Stomach (tissue), 8 donors: ENCODE measurements at regions not wholly inside any gene's neighbourhood (a gene's known extent, or its start where the extent isn't known, plus 50 kb on each side); places are given as distances from the start of the nearest gene placed in this dataset.

Source experiments
- DNase-seq, 2 donors: peaks; one replicate each; pipeline versions ENCODE4 v3.0.0 to v3.0.0-alpha.2; 2013 to 2019
- H3K27ac ChIP-seq, 5 donors: fragments of 200-600 bp in 4 of 5; sonication (generic) in 4 of 5; one replicate each; pipeline ENCODE4 v1.5.1; 2013 to 2019; ENCODE audit warnings: mild to moderate bottlenecking in 1 of 5, moderate library complexity in 1 of 5
- H3K27me3 ChIP-seq, 3 donors: fragments of 200-600 bp; sonication (generic); one replicate each; pipeline ENCODE4 v1.5.1; 2017 to 2019; ENCODE audit warnings: mixed run types in 1 of 3
- H3K36me3 ChIP-seq, 4 donors: fragments of 200-600 bp; sonication (generic); 1 replicate in 3 of 4; 2 replicates in 1 of 4; pipeline ENCODE4 v1.5.1; 2016 to 2019
- H3K4me1 ChIP-seq, 4 donors: fragments of 200-600 bp; sonication (generic); one replicate each; pipeline ENCODE4 v1.5.1; 2016 to 2019
- H3K4me3 ChIP-seq, 4 donors: fragments of 200-600 bp; sonication (generic) in 3 of 4; one replicate each; pipeline ENCODE4 v1.5.1; 2016 to 2019; ENCODE audit warnings: mild to moderate bottlenecking in 1 of 4
- H3K9me3 ChIP-seq, 4 donors: fragments of 200-600 bp; sonication (generic); one replicate each; pipeline ENCODE4 v1.5.1; 2016 to 2019
- EP300 ChIP-seq: sonication (generic); formaldehyde crosslinking; IDR thresholded peaks from one replicate; pipeline ENCODE4 v1.6.1; 2017; ENCODE audit warnings: antibody characterized with exemption
- POLR2A ChIP-seq, 4 donors: fragments of 450-650 bp; IDR thresholded peaks; one replicate each; pipeline ENCODE4 v1.6.1; 2016; ENCODE audit warnings: antibody characterized with exemption in 4 of 4, control low read depth in 2 of 4, mild to moderate bottlenecking in 1 of 4, moderate library complexity in 1 of 4
- POLR2AphosphoS5 ChIP-seq, 3 donors: sonication (generic); formaldehyde crosslinking; IDR thresholded peaks; one replicate each; pipeline ENCODE4 v1.6.1; 2016; ENCODE audit warnings: antibody characterized with exemption in 3 of 3
- WGBS, 5 donors: extraction: QIAGEN DNeasy Blood & Tissue Kit in 3 of 5; methylation state at CpG; one replicate each; pipeline versions ENCODE4 v1.1.5 to v1.1.7; 2013 to 2018; 5-methylcytosine and 5-hydroxymethylcytosine counted together
- intact Hi-C: fragments of 100-400 bp; cut with DNase I; formaldehyde crosslinking; loops from one replicate; pipeline ENCODE4 v1.15.1; 2023; ENCODE audit warnings: low total_unique reads
- TF ChIP-seq, protein P1 (sequence below), 7 experiments: fragments of 450-650 bp in 4 of 7; fragments of 200-600 bp in 3 of 7; sonication (generic) in 3 of 7; IDR thresholded peaks; one replicate each; pipeline ENCODE4 v1.5.1; 2016 to 2019; ENCODE audit warnings: antibody characterized with exemption in 7 of 7, control low read depth in 2 of 7, mild to moderate bottlenecking in 1 of 7
- donor health status: healthy with polysubstance abuse.
- donor health status: Bipolar disorder and iron deficiency.
- donor health status: healthy.

DNA sequence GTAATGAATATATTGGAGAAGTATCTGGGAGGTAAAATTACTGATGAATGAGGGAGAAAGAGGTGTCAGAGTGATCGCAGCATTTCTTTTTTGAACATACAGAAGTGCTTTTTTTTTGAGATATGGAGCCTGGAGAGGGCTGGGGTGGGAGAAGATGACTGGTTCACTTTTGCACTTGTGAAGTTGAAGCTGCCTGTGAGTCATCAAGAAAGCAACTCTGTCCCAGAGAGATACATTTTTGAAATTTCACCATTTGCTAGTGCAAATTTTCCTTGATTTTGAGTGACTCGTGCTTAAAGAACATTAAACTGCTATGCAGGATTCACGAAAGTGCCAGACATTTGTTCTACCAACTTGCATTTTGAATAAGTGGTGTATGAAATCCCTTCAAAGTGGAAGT lies 81.8 kb downstream of the ADRA2A start:
- H3K36me3 ChIP-seq = no peaks in the 10 kb centered on the region
- no peak overlapping the region for H3K4me3 ChIP-seq
- H3K4me1 ChIP-seq = no peaks in the 10 kb centered on the region
- intact Hi-C loops = no loop called here
- DNase-seq = no peak
- TF ChIP-seq POLR2AphosphoS5 (IDR thresholded peaks at IDR 0.05) = no peak
- TF ChIP-seq EP300 = no peak
- TF ChIP-seq POLR2A (IDR thresholded peaks at IDR 0.05) = no peak
- TF ChIP-seq, protein P1, sequence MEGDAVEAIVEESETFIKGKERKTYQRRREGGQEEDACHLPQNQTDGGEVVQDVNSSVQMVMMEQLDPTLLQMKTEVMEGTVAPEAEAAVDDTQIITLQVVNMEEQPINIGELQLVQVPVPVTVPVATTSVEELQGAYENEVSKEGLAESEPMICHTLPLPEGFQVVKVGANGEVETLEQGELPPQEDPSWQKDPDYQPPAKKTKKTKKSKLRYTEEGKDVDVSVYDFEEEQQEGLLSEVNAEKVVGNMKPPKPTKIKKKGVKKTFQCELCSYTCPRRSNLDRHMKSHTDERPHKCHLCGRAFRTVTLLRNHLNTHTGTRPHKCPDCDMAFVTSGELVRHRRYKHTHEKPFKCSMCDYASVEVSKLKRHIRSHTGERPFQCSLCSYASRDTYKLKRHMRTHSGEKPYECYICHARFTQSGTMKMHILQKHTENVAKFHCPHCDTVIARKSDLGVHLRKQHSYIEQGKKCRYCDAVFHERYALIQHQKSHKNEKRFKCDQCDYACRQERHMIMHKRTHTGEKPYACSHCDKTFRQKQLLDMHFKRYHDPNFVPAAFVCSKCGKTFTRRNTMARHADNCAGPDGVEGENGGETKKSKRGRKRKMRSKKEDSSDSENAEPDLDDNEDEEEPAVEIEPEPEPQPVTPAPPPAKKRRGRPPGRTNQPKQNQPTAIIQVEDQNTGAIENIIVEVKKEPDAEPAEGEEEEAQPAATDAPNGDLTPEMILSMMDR (IDR thresholded peaks at IDR 0.05) = no peak
- no peaks in the 10 kb centered on the region for H3K9me3 ChIP-seq
- H3K27me3 ChIP-seq = peaks cover 0 to 8% (median 0%) of the 10 kb centered on the region in 3 donors
- no peak overlapping the region for H3K27ac ChIP-seq
- 76 to 93% (median 85%) methylated on average over 3 of the region's 3 CpGs for WGBS, 5 donors

DNA sequence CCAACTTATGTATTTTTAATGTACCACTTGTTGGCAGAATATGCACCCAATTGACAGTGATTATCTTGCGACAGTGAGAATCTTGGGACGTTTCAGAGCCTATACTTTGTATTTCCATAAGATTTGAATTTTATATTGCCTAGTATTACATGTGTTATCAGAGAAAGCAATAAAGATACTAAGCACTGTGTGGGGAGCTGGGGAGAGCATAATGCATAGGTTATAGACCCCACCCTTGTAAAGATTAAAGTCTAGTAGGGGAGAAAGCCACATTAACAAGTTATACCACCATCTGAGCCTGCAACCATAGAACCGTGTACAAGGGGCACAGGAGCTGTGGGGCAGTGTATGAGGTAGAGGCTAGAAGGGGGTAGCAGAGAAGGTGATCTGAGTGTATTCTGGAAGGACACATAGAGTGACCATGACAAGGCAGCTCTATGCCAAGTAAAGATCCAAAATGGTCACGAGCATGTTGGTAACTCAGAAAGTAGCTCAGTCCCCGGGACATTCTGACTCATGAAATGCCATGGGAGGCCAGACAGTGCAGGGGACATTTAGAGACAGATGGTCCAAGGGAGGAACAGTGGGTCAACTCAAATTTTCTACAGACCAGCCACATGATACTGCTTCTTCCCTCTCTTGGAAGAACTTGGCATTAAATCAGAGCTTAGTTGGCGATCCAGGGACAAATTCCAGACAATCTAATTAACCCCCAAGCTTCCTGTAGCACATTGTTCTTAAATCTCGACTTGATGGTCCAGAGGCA lies 84.5 kb downstream of the ADRA2A start:
- no peak for DNase-seq
- 65 to 70% (median 68%) methylated on average over 7 of the region's 7 CpGs for WGBS, 5 donors
- no peaks in the 10 kb centered on the region for H3K4me1 ChIP-seq
- no peak overlapping the region for H3K4me3 ChIP-seq
- TF ChIP-seq EP300 (no peak), POLR2A (IDR thresholded peaks at IDR 0.05) (no peak), POLR2AphosphoS5 (IDR thresholded peaks at IDR 0.05) (no peak)
- TF ChIP-seq, protein P1 (IDR thresholded peaks at IDR 0.05) = no peak
- H3K27ac ChIP-seq = no peak overlapping the region
- H3K9me3 ChIP-seq = no peaks in the 10 kb centered on the region
- intact Hi-C loops = no loop called here
- H3K27me3 ChIP-seq = peaks cover 0 to 8% (median 0%) of the 10 kb centered on the region in 3 donors
- H3K36me3 ChIP-seq = no peaks in the 10 kb centered on the region

DNA sequence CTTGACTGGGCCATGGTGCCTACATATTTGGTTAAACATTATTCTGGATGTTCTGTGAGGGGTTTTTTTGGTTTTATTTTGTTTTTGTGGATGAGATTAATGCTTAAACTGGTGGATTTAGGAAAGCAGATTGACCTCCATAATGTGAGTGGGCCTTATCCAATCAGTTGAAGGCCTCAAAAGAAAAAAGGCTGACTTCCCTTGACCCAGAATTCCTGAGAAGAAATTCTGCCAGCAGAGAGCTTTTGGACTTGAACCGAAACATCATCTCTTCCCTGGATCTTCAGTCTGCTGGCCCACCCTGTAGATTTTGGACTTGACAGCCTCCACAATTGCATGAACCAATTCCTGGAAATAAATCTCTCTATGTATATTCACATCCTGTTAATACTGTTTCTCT lies 94.4 kb downstream of the ADRA2A start:
- DNase-seq = no peak
- no peaks in the 10 kb centered on the region for H3K27me3 ChIP-seq
- H3K27ac ChIP-seq = no peak overlapping the region
- no peaks in the 10 kb centered on the region for H3K4me1 ChIP-seq
- no peaks in the 10 kb centered on the region for H3K9me3 ChIP-seq
- no peak overlapping the region for H3K4me3 ChIP-seq
- 86 to 91% (median 89%) methylated on average over 1 of the region's 1 CpG for WGBS, 5 donors
- no peaks in the 10 kb centered on the region for H3K36me3 ChIP-seq
- no peak for TF ChIP-seq POLR2A (IDR thresholded peaks at IDR 0.05)
- no peak for TF ChIP-seq EP300
- no peak for TF ChIP-seq POLR2AphosphoS5 (IDR thresholded peaks at IDR 0.05)
- TF ChIP-seq, protein P1 (IDR thresholded peaks at IDR 0.05) = no peak
- intact Hi-C loops = no loop called here

DNA sequence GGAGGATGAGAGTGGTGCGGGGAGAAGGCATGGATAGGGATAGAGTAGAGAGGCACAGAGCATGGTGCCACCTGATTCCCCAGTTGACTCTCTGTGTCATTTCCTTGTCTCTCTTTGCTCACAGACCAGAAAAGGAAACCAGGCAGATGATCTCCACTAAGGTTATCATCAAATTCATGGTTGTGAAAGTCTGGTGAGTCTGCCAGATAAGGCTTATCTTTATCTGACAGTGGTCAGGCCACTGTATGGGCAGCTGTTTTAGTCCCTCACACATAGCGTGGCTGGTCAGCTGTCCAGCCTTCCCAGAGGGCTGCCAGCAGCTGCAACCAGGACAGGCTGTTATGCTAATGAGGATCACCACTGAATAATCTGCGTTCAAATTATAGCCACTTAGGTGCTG lies 99.0 kb downstream of the ADRA2A start:
- Histone ChIP-seq H3K27ac (no peak overlapping the region), H3K27me3 (no peaks in the 10 kb centered on the region), H3K4me1 (no peaks in the 10 kb centered on the region), H3K4me3 (no peak overlapping the region), H3K9me3 (no peaks in the 10 kb centered on the region), H3K36me3 (no peaks in the 10 kb centered on the region)
- TF ChIP-seq POLR2A (IDR thresholded peaks at IDR 0.05) (no peak), POLR2AphosphoS5 (IDR thresholded peaks at IDR 0.05) (no peak), EP300 (no peak)
- TF ChIP-seq, protein P1 (IDR thresholded peaks at IDR 0.05) = no peak
- no peak for DNase-seq
- intact Hi-C loops = no loop called here
- WGBS, 5 donors = 59 to 79% (median 75%) methylated on average over 3 of the region's 3 CpGs
